ENCODE measurements at regions not wholly inside any gene's neighbourhood (a gene's known extent, or its start where the extent isn't known, plus 50 kb on each side); places are given as distances from the start of the nearest gene placed in this dataset.

- TF ChIP-seq CTCF (IDR thresholded peaks at IDR 0.05): no peak
- Histone ChIP-seq H3K9me3 (no peaks in the 10 kb centered on the region), H3K4me3 (no peak overlapping the region), H3K4me1 (peaks cover 8% of the 10 kb centered on the region), H3K27me3 (no peaks in the 10 kb centered on the region), H3K36me3 (no peaks in the 10 kb centered on the region), H3K27ac (no peak overlapping the region)
- ATAC-seq (no peak), DNase-seq (no peak)
- intact Hi-C loops (cut with DNase I): no loop called here
Observed at GRCh38 chr6:33865478-33866077, 61.8 kb upstream of the MLN start.

- H3K4me3 ChIP-seq: no peak overlapping the region
- intact Hi-C loops (cut with DNase I): no loop called here
- DNase-seq (no peak), ATAC-seq (no peak)
- peaks cover 11% of the 10 kb centered on the region for H3K4me1 ChIP-seq
- no peak overlapping the region for H3K27ac ChIP-seq
- no peaks in the 10 kb centered on the region for H3K9me3 ChIP-seq
- H3K36me3 ChIP-seq: no peaks in the 10 kb centered on the region
- no peaks in the 10 kb centered on the region for H3K27me3 ChIP-seq
- TF ChIP-seq CTCF (IDR thresholded peaks at IDR 0.05): no peak
Observed at GRCh38 chr6:33863723-33864440, 60.1 kb upstream of the MLN start.

- Histone ChIP-seq H3K9me3 (no peaks in the 10 kb centered on the region), H3K36me3 (no peaks in the 10 kb centered on the region), H3K4me1 (peaks cover 15% of the 10 kb centered on the region), H3K4me3 (no peak overlapping the region), H3K27ac (no peak overlapping the region), H3K27me3 (no peaks in the 10 kb centered on the region)
- no peak for DNase-seq
- no peak for ATAC-seq
- intact Hi-C loops (cut with DNase I): no loop called here
- no peak for TF ChIP-seq CTCF (IDR thresholded peaks at IDR 0.05)
Observed at GRCh38 chr6:33863084-33863483, 59.3 kb upstream of the MLN start.

GRCh38 chr6:33862536-33862935 lies 58.7 kb upstream of the MLN start:
- no peak overlapping the region for H3K4me3 ChIP-seq
- intact Hi-C loops (cut with DNase I): no loop called here
- ATAC-seq (no peak), DNase-seq (no peak)
- no peak for TF ChIP-seq CTCF (IDR thresholded peaks at IDR 0.05)
- H3K27ac ChIP-seq: no peak overlapping the region
- no peaks in the 10 kb centered on the region for H3K36me3 ChIP-seq
- no peaks in the 10 kb centered on the region for H3K9me3 ChIP-seq
- H3K4me1 ChIP-seq: peaks cover 20% of the 10 kb centered on the region
- no peaks in the 10 kb centered on the region for H3K27me3 ChIP-seq

- Histone ChIP-seq H3K4me1 (peaks cover 20% of the 10 kb centered on the region), H3K27ac (no peak overlapping the region), H3K4me3 (no peak overlapping the region), H3K9me3 (no peaks in the 10 kb centered on the region), H3K36me3 (no peaks in the 10 kb centered on the region), H3K27me3 (no peaks in the 10 kb centered on the region)
- intact Hi-C loops (cut with DNase I): no loop called here
- no peak for TF ChIP-seq CTCF (IDR thresholded peaks at IDR 0.05)
- DNase-seq (no peak), ATAC-seq (no peak)
Observed at GRCh38 chr6:33861722-33862121, 57.9 kb upstream of the MLN start.
